ENCODE measurements at regions not wholly inside any gene's neighbourhood (a gene's known extent, or its start where the extent isn't known, plus 50 kb on each side); places are given as distances from the start of the nearest gene placed in this dataset.

GRCh38 chr11:116282481-116282880 lies 490.3 kb downstream of the BUD13 start:
- no peaks in the 10 kb centered on the region for H3K9me3 ChIP-seq (ENCODE audit: control insufficient read depth in 4 of 4, low read length in 3 of 4)
- no peak overlapping the region for H3K4me3 ChIP-seq (ENCODE audit: low read depth in 1 of 3, low read length in 3 of 3)
- H3K27me3 ChIP-seq (ENCODE audit: control insufficient read depth in 4 of 4, insufficient read depth in 4 of 4, low read length in 3 of 4): no peaks in the 10 kb centered on the region
- 94% methylated on average over 4 of the region's 4 CpGs for WGBS
- no peak overlapping the region for H3K27ac ChIP-seq (ENCODE audit: low read depth in 1 of 2, low read length in 2 of 2)
- DNase-seq (ENCODE audit: low spot score): no peak
- no peak overlapping the region for H3K9ac ChIP-seq (ENCODE audit: low read depth in 1 of 2, low read length in 2 of 2)
- no peak for TF ChIP-seq ATF3 (IDR thresholded peaks at IDR 0.05)
- no peak for TF ChIP-seq MAX (IDR thresholded peaks at IDR 0.05)
- no peak for TF ChIP-seq RXRA (IDR thresholded peaks at IDR 0.05)
- no peak for TF ChIP-seq JUND (IDR thresholded peaks at IDR 0.05)
- TF ChIP-seq ZBTB33 (IDR thresholded peaks at IDR 0.05): no peak
- TF ChIP-seq REST (IDR thresholded peaks at IDR 0.05): no peak
- no peak for TF ChIP-seq TAF1 (conservative IDR thresholded peaks at IDR 0.05)
- no peak for TF ChIP-seq FOXA2 (IDR thresholded peaks at IDR 0.05)
- TF ChIP-seq GABPA (IDR thresholded peaks at IDR 0.05 in 1 of 2, conservative IDR thresholded peaks at IDR 0.05 in 1 of 2): no peak
- TF ChIP-seq SP1 (IDR thresholded peaks at IDR 0.05): no peak
- TF ChIP-seq HNF4A (conservative IDR thresholded peaks at IDR 0.05): no peak
- no peak for TF ChIP-seq NR2F2 (IDR thresholded peaks at IDR 0.05)
- TF ChIP-seq YY1 (IDR thresholded peaks at IDR 0.05): no peak
- H3K4me1 ChIP-seq (ENCODE audit: control insufficient read depth in 4 of 4, insufficient read depth in 4 of 4, low read length in 3 of 4): no peaks in the 10 kb centered on the region
- no peaks in the 10 kb centered on the region for H3K36me3 ChIP-seq (ENCODE audit: control insufficient read depth in 4 of 4, insufficient read depth in 3 of 4, low read depth in 1 of 4, low read length in 3 of 4)

GRCh38 chr11:116281173-116282160 lies 491.3 kb downstream of the BUD13 start:
- Histone ChIP-seq H3K9me3 (ENCODE audit: control insufficient read depth in 4 of 4, low read length in 3 of 4) (no peaks in the 10 kb centered on the region), H3K36me3 (ENCODE audit: control insufficient read depth in 4 of 4, insufficient read depth in 3 of 4, low read depth in 1 of 4, low read length in 3 of 4) (no peaks in the 10 kb centered on the region), H3K9ac (ENCODE audit: low read depth in 1 of 2, low read length in 2 of 2) (no peak overlapping the region), H3K4me1 (ENCODE audit: control insufficient read depth in 4 of 4, insufficient read depth in 4 of 4, low read length in 3 of 4) (peaks cover 0 to 2% (median under 1%) of the 10 kb centered on the region in 4 donors), H3K27ac (ENCODE audit: low read depth in 1 of 2, low read length in 2 of 2) (no peak overlapping the region), H3K27me3 (ENCODE audit: control insufficient read depth in 4 of 4, insufficient read depth in 4 of 4, low read length in 3 of 4) (no peaks in the 10 kb centered on the region), H3K4me3 (ENCODE audit: low read depth in 1 of 3, low read length in 3 of 3) (no peak overlapping the region)
- 81% methylated on average over 13 of the region's 13 CpGs for WGBS
- no peak for DNase-seq (ENCODE audit: low spot score)
- TF ChIP-seq RXRA (IDR thresholded peaks at IDR 0.05): no peak
- TF ChIP-seq EGR1 (IDR thresholded peaks at IDR 0.05; ENCODE audit: low read depth in 2 of 2): no peak
- no peak for TF ChIP-seq CTCF (IDR thresholded peaks at IDR 0.05; ENCODE audit: low read depth, low read length, missing input control)
- TF ChIP-seq MAX (IDR thresholded peaks at IDR 0.05): no peak
- no peak for TF ChIP-seq ZBTB33 (IDR thresholded peaks at IDR 0.05)
- TF ChIP-seq SP1 (IDR thresholded peaks at IDR 0.05): no peak
- TF ChIP-seq RAD21 (IDR thresholded peaks at IDR 0.05): no peak
- TF ChIP-seq ATF3 (IDR thresholded peaks at IDR 0.05): no peak
- no peak for TF ChIP-seq GABPA (IDR thresholded peaks at IDR 0.05 in 1 of 2, conservative IDR thresholded peaks at IDR 0.05 in 1 of 2)
